ENCODE measurements at regions not wholly inside any gene's neighbourhood (a gene's known extent, or its start where the extent isn't known, plus 50 kb on each side); places are given as distances from the start of the nearest gene placed in this dataset.
"Not testable (repeated sequence)": the region's sequence is repeated elsewhere in the genome, so short reads cannot be mapped to it uniquely, and the experiment has no call there.

DNA sequence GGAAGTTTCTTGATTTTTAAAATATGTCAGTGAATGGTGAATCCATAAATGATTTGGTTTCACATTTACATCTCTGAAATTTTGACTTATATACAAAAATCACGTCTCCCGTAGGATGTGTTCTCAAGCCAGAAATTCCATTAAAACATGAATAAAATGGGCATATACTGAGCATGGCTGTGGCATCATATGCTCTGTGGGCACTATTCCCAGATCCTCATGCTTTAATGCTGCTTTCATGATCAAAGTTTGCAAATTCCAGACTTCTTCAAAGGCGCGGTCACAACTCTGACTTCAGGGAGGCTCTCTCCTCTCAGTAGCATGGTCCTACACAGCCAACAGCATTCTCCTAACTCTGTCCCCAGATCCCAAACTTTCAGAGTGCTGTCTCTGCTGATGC, 723.2 kb downstream of the TAF11L14 start:
- DNase-seq (ENCODE audit: low read depth), result no peak

GRCh38 chr5:18366234-18366633, 732.0 kb downstream of the TAF11L14 start:
- no peak for DNase-seq (ENCODE audit: low read depth)

DNA sequence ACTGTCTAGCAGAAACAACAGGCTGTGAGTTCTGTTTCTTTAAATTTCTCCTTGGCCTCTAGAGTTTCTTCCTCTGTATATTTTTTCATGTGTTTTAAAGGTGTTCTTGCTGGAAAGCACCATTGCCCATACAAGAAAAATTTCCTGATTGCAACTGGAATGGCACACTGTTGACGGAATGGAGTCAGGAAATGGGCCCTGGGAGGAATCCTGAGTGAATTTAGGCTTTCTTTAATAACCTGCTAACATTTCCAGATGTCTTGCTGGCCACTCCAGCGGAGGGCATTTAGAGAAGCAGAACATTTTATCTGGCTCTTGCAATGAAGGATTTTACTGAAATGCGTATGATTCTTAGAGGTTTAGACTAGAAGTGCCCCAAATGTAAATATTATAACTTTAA, 736.3 kb downstream of the TAF11L14 start:
- no peak for DNase-seq (ENCODE audit: low read depth)

DNA sequence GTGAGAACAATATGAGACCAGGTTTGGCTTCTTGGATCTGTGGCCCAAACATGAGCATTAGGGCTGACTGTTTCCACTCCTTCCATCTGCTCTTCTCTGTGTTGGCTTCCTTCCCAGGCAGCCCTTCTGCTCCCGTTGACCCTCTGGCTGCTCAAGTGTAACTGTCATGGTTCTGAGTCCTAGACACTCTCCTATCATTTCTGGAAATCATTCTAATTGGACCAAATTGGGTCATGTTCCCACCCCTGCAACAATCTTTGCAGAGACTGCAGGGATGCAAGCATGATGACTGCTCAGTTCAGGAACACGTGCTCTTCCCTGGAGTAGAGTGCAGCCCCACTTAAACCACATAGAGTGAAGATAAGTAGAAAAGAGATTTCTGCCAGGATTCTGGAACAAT, 741.4 kb downstream of the TAF11L14 start:
- no peak for DNase-seq (ENCODE audit: low read depth)

DNA sequence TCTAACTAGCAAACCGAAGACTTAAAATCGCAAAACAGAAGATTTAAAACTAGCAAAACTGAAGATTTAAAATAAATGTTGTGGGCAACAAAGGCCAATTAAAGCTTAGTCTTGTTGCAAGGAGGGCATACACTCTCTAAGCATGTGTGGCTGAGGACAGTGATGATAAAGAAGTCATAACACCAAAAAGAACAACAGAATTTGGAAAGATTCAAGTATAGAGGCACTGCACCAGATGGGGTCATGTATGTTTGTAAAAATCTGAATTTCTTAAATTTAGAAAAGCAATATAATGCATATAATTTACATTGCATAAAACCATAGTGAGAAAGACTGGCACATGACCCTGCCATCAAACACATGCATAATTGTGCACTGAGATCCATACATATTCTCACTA, 743.8 kb downstream of the TAF11L14 start:
- DNase-seq (ENCODE audit: low read depth), result no peak

- no peak for DNase-seq (ENCODE audit: low read depth)
Observed at GRCh38 chr5:18379189-18379588, 744.9 kb downstream of the TAF11L14 start.

GRCh38 chr5:18380729-18381362, 746.6 kb downstream of the TAF11L14 start:
- no peak for DNase-seq (ENCODE audit: low read depth)

- DNase-seq (ENCODE audit: low read depth), result peak; percentile 74
Observed at GRCh38 chr5:18393565-18394442, 759.5 kb downstream of the TAF11L14 start.

GRCh38 chr5:18394443-18394804, 760.2 kb downstream of the TAF11L14 start:
- DNase-seq (ENCODE audit: low read depth), result no peak

GRCh38 chr5:18395126-18396110, 761.2 kb downstream of the TAF11L14 start:
- no peak for DNase-seq (ENCODE audit: low read depth)

DNA sequence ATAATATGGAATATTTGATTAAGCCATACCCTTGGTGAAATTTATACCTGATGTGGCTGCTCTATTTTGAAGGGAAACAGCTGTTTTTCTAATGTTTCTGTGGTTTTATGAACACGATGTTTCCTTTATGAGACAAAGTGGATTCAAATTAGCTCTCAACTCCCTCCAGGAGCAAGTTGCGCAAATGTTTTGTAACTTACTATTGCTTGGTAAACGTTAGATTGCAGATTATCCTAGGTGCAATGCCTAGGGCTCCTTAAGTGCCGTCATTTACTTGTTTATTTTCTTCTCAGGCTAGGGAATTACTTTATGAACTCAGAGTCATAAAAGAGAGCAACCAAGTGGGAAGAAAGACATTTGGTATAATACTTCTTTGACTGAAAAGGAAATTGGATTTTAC, 763.1 kb downstream of the TAF11L14 start:
- DNase-seq (ENCODE audit: low read depth), result no peak

DNA sequence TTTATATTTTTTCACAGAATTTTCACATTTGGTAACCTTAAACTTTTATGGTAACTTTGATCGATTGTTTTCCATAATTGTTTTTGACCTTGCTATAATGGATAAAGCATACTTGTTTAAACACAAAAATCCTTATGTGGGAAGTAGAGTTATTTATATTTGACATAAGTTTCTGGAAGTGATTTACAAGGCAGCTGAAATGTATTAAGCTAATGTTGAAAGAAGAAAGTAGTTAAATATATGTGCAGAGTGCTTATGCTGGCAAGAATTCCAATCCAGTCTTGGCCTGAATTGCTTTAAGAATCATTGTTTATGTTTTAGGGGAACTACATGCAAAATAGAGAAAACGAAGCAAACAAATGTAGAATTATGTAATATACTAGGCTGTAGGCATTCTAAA, 763.6 kb downstream of the TAF11L14 start:
- no peak for DNase-seq (ENCODE audit: low read depth)

DNA sequence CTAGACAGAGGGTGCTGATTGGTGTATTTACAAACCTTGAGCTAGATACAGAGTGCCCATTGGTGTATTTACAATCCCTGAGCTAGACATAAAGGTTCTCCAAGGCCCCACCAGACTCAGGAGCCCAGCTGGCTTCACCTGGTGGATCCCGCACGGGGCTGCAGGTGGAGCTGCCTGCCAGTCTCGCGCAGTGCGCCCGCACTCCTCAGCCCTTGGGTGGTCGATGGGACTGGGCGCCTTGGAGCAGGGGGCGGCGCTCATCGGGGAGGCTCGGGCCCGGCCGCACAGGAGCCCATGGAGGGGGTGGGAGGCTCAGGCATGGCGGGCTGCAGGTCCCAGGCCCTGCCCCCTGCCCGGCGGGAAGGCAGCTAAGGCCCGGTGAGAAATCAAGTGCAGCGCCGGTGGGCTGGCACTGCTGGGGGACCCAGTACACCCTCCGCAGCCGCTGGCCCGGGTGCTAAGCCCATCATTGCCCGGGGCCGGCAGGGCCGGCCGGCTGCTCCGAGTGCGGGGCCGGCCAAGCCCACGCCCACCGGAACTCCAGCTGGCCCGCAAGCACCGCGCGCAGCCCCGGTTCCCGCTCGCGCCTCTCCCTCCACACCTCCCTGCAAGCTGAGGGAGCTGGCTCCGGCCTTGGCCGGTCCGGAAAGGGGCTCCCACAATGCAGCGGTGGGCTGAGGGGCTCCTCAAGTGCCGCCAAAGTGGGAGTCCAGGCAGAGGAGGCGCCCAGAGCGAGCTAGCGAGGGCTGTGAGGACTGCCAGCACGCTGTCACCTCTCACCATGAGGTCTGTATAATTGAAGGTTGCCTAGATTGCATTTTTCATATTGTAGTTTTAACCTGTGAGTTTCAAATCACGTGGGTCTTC, 765.4 kb downstream of the TAF11L14 start:
- not testable (repeated sequence) for DNase-seq (ENCODE audit: low read depth)

DNA sequence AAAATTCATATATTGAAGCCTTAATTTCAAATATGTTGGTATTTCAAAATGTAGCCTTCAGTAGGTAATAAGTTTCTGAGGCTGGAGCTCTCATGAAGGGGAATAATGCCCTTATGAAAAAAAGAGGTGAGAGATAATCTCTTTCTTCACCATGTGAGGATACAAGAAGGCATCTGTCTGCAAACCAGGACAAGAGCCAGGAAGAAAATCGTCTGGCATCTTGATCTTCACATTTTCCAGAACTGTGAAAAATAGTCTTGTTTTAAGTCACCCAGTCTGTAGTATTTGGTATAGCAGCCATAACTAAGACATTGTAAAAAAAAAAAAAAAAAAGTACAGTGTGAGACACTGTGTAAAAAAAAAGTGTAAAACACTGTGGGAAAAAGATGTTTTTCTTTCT, 768.9 kb downstream of the TAF11L14 start:
- DNase-seq (ENCODE audit: low read depth), result no peak

DNA sequence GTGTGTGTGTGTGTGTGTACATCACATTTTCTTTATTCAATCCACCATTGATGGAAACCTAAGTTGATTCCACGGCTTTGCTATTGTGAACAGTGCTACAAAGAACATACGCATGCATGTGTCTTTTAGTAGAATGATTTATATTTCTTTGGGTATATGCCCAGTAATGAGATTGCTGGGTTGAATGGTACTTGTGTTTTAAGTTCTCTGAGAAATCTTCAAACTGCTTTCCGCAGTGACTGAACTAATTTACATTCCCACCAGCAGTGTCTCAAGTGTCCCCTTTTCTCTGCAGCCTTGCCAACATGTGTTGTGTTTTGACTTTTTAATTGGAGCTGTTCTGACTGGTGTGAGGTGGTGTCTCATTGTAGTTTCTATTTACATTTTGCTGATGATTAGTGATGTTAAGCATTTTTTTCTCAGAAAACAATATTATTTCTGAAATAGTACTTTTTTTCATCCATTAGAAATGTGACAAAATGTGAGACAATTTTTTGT, 769.7 kb downstream of the TAF11L14 start:
- no peak for DNase-seq (ENCODE audit: low read depth)

DNA sequence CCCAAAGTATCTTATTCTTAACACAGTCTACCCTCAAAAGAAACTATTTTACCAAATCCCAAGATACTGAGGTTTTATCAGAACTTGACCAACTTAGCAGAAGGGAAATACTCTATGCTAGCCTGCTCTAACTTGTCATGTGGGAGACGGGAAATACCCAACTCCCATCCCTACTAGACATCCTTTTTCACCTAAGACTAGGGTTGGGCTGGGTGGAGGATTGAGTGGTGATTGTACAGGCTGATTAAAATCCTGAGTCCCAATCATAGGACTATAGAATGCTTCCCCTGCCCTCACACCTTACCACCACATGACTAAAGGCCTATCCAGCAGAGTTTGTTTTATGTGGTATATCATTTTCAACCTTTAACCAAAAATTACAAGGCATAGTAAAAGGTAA, 786.5 kb downstream of the TAF11L14 start:
- DNase-seq (ENCODE audit: low read depth), result no peak

DNA sequence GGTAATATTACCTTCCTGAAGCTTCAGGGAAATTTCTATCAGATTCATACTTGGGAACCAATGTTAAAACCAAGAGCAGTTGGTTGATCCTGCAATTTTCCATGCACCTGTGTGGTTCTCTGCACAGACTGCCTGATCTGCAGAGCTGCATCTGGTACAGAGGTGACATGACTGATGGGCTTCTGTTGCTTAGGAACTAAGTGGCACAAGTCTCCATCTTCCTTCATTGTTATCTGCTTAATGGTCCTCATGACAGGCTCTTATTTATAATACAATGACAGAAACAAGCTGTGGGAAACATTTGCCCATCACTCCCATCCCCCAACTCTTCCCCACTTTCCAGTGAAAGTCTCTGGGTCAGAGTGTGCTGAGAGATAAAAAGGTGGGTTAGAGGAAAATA, 799.1 kb downstream of the TAF11L14 start:
- no peak for DNase-seq (ENCODE audit: low read depth)

DNA sequence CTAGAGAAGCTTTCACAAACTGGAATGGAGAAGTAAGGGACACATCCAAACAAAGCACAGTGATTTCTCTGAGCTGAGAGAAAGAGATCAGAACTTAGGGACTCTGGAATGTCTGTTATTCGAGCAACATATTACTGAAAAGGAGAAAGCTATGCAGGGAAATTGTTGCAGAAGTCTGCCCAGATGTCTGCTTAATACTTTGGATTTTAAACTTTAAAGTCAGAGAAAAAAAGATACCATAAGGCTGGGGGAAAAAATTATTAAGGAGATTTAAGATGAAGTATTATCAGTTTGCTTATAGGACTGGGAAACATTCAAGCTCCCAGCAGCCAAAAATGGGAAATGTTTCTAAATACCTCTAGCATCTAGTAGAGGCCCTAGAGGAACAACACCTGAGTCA, 803.9 kb downstream of the TAF11L14 start:
- no peak for DNase-seq (ENCODE audit: low read depth)

DNA sequence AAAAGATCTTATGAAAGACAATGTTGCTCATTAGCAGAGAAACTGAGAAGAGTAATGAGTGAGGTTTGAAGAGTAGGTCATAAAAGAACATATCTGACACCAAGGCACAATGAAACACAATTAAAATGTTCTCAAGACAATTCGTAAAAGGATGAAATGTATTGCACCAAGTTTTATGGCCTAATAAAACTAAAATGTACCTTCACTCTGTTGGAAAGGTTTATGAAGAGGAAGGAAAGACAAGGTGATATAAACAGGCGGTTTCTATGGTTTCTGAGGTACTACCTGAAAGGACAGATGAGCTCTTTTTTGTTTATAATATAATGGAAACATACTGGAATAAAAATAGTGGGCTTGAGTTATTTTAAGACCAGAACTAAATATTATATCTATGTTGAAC, 821.3 kb downstream of the TAF11L14 start:
- no peak for DNase-seq (ENCODE audit: low read depth)

DNA sequence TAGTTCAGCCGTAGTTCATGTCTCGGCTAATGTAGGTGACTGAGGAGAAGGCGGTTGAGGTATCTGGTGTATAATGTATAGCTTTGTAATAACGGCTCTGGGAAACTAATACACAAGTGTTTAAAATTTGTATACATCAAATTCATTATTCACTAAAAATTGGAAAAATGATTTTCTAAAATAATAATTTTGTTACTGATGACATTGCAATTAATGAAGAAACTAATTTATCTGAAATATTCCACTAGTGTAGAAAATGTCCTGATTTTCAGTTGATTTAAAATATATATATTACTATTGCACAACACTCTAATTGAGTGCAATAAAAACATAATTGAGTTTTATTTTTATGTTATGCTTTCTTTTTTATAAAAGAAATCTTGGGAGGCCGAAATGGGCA, 823.0 kb downstream of the TAF11L14 start:
- no peak for DNase-seq (ENCODE audit: low read depth)

- no peak for DNase-seq (ENCODE audit: low read depth)
Observed at GRCh38 chr5:18461766-18462165, 827.5 kb downstream of the TAF11L14 start.

Data from ELR (cell line).